Hematopoietic multipotent progenitor cell treated with erythropoietin and hydrocortisone succinate and interleukin-3 and kit ligand, for 17 days (in vitro differentiated cells): ENCODE measurements at regions not wholly inside any gene's neighbourhood (a gene's known extent, or its start where the extent isn't known, plus 50 kb on each side); places are given as distances from the start of the nearest gene placed in this dataset.

Source experiments
- DNase-seq: peaks from one replicate; pipeline ENCODE4 v3.0.0-alpha.2; 2015; ENCODE audit warnings: low spot score

GRCh38 chr5:126334760-126335159 is 88.4 kb upstream of the GRAMD2B start:
- DNase-seq: no peak

DNA sequence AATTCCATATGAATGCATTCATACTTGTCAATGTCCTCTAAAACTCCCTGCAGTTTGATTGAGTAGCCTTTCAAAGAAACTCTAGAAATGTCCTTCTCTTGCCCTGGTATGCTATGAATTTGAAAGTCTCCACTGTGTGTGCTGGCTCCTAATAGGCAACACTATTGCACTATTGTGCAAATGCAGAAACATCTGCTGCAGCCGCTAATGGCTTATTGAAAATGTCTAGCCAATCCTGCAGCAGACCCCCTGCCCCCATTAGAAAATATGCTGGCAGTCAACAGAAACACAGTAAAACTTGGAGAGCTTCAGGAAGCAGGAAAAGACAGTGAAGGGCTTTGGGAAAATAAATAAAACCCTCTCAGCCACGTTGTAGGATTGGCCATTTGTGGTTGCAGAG is 87.3 kb upstream of the GRAMD2B start:
- DNase-seq: no peak

GRCh38 chr5:126338635-126339034 is 84.6 kb upstream of the GRAMD2B start:
- DNase-seq: no peak

GRCh38 chr5:126339215-126339805 is 83.9 kb upstream of the GRAMD2B start:
- DNase-seq: peak; percentile 73

DNA sequence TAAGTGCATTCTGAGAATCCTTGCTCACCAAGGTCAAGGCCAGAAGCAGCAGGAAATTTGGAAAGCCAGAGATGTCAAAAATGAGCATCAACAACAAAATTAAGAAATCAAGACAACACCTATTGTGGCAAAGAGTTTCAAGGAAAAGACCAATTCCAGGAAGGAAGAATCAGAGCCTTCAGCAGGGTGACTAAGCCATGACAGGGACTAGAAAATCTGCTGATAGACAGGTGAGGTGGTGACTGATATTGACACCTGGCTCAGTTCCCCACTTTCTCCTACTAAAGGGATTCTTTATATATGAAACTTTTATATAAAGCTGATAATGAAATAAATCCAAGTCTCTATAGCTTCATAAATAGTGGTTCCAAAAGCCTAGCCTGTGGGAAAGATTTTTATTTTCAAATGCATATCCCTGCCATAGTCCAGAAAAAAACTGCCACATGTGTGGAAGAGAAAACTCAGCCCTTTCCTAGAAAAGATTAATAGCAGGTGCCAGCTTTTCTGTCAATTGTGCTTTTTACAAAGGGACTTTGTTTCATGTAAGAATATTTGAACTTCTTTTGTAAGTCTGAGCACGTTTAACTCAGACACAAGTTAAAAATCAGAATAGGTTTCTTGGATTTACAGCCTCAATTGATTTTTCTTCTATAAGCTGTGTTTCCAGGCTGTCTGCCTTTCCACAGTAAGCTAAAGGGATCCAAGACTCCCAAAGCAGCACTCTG is 81.1 kb upstream of the GRAMD2B start:
- DNase-seq: no peak

DNA sequence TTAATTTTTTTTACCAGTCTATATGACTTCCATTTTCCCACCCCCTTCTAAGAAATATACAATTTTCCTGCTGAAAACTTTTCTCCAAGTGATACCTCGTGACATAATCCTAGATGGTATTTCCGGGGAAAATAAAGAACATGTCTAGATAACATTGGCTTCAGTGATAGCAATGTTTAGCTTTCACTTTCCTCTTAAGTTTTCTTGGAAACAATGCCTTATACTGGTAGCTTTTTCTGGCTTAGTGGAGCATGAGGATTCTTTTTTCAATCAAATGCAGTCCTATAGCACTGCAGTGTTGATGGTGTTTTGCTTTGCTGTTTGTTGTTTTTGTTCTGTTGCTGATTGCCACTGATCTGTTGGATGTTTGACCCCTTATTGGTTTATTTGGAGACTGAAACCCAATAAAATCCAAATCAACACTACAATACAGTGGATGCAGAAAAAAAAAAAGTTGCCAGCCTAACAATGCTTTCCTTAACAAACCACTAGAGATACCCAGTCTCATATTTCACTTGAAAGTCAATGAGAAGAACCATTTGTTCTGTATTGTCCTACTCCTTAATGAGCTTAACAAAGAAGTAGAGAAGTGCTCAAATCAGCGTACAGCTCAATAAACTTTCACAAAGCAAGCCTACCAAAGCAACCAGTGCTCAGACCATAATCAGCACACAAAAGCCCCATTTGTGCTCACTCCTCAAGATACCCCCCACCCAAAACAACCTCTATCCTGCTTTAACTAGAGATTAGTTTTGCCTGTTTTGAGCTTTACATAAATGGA is 74.2 kb upstream of the GRAMD2B start:
- DNase-seq: no peak

- DNase-seq: no peak
These were observed 72.1 kb upstream of the GRAMD2B start for GRCh38 chr5:126351153-126351552.

DNA sequence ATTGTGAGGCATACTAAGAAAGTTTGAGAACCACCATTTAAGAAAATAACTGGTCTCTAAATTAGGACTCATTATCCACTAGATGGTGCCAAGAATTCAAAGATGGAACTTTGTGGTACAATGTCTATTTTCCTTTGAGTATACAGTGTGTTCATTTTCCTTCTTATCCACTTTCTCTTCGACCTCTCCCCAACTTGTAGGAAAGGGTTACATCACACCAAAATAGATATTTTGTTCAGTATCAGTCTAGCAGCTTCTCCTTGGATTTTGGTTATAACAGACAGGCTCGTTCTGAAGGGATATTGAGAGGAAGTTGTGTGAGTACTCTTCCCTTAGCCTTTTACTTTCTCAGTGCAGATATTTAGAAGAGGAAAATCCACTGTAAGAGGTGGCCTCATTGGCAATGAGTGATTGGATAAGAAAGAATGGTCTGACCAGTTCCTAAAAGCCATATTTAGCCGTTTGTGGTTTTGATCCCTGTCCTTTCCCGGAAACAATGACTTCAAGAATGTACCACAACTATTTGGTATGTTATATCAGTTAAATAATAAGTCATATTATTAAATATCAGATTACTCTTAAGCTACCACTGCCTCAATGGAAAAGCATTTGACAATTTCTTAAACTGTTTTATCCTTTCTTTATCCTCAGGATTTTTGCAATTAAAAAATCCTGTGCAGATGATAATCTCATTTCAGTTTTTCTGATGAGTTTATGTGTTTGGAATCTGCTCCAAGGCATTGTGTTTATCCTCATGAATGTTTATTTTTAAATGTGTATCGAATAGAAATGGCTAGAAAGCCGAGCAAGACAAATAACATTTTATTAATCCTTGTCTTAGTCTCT is 69.0 kb upstream of the GRAMD2B start:
- DNase-seq: peak; percentile 13

DNA sequence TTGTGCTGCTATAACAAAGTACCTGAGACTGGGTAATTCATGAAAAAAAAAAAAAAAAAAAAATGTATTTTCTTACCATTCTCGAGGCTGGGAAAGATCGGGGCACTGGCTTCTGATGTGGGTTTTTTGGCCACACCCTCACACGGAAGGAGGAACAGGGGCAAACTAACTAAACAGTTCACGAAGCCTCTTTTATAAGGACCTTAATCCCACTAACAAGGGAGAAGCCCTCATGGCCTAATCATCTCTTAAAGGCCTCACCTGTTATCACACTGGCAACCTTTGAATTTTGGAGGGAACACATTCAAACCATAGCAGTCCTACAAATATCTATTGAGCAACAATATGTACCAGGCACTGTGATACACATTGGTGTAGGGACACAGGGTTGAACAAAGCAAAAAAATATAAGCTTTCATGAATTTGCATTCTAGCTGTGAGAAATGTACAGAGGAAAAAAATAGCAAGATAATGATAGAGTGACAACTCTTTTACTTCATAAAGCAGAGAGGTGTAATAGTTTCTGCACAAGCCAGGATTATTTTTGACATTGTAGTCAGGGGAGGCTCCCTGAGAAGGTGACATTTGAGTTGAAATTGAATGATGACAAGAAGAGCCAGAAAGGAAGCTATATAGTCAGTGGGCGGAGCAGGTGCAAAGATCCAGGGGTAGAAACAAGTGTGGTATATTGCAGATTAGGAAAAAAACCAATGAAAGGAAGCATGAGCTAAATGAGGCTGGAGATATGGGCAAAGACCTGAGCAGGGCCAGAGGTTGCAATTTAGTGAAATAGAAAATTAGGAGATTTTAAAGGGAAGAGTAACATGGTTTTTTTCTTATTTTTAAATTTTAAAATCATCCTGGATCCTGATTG is 68.1 kb upstream of the GRAMD2B start:
- DNase-seq: no peak

DNA sequence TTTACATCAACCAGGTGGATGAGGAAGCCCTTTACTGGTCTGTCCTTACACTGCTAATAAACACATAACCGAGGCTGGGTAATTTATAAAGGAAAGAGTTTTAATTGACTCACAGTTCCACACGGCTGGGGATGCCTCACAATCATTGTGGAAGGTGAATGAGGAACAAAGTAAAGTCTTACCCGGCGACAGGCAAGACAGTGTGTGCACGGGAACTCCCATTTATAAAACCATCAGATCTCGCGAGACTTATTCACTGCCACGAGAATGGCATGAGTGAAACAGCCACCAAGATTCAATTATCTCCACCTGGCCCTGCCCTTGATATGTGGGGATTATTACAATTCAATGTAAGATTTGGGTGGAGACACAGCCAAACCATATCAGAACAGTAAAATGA is 67.3 kb upstream of the GRAMD2B start:
- no peak for DNase-seq

DNA sequence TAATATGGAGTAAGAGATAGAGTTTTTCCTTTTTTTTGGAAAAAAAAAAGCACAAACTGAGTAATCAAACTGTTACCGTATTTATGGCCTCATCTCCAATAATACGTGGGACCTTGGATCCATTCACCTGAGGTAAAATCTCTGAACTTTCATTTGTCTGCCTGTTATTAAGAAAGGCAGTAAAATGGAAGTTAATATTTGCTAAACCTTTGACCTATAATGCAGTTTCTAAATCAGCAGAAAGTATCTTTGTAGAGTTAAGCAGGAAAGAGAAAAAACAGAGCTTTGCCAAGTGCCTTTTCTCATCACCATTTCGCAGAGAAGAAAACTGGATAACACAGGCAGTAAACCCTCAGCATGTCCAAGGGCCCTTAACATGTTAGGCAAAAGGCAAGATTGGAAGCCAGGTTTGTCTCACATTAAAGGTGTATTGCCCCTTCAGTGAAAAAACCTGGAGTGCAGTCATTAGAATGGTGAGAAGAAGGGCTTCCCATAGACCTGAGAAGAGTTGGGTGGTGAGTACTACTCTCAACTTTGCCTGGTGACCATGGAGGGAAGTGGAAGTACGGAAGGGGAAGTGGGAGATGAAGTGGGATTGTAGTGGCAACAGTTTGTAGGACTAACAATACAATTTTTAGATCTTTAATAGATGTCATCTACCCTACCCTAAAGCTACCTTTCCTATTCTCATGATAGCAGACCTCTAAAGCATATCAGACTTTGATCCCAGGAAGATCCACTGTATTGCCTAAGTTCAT is 65.4 kb upstream of the GRAMD2B start:
- no peak for DNase-seq

GRCh38 chr5:126358525-126358924 is 64.7 kb upstream of the GRAMD2B start:
- no peak for DNase-seq

- no peak for DNase-seq
These were observed 63.3 kb upstream of the GRAMD2B start for GRCh38 chr5:126359884-126360283.

GRCh38 chr5:126360467-126360866 is 62.7 kb upstream of the GRAMD2B start:
- no peak for DNase-seq

DNA sequence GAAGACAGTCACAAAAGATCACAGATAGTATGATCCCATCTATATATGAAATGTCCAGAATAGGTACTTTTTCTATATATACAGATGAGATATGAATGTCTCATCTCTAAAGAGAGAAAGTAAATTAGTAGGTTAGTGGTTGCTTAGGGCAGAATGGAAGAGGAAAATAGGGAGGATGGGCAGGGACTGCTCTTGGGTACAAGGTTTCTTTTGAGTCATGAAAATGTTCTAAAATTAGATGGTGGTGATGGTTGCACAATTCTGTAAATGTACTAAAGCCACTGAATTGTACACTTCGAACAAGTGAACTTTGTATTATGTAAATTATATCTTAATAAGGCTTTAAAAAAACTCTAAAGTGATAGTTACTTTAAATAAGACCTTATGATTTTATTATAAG is 59.6 kb upstream of the GRAMD2B start:
- no peak for DNase-seq

DNA sequence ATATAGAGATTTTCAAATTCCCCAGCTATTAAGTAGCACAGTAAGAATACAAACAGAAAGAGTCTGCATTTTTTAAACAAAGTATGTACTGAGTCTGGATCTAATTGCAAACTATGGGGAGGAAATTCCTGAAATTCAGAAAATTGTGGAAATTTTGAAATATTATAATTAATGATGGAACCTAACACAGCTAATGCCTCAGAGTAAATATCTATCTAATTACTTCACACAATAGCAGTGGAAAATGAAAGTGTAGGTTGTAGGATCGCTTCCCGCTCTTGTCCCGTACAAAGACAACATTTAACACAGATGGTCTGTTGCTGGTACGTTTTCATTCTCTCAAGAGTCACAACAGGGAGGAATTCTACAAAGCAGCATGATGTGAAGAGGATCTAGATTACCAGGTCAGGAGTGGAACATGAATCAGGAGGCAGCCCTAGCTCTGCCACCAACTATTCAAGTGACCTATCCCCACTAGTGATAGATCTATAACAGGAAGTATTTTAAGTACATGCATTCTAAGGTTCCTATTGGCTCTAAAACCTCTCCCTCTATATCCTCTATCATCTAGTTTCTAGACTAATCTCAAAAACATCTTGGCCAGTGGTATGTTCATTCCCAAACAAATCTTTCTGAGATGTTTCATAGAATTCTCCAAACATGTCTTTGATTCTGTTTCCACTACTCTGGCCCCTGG is 58.9 kb upstream of the GRAMD2B start:
- DNase-seq: no peak

DNA sequence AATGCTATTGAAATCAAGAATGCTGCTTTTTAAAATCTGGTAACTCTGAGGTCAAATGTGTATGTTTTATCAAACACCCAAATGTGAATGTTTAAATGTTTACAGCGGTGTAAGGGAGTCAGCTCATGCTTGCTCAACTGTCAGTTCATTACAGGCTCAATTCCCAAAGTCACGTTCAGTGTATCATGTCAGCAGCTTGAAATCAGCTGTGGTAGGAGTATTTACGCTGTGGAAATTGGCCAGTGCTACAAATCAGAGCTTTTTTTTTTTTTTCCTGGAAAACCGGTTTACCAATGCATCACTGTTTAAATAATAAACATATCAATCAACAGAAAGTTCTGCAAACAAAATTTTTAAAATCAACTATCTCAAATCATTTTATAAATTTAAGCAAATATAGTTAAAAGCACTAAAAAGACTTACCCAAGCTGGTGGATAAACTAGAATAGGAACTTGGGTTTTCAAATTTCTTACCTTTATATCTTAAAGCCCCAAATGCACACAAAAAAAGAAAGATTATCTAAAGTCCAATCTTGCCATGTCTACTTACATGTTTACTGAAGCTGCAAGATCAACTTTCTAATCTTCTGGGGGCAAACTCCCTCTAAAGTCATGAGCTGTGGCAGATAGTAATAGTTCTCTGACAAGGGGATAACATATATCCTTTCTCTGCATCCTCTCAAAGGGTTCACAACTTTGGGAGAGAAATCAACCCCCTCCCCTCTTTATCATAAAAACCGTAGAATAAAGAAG is 57.6 kb upstream of the GRAMD2B start:
- DNase-seq: no peak

- no peak for DNase-seq
These were observed 57.0 kb upstream of the GRAMD2B start for GRCh38 chr5:126366199-126366560.

DNA sequence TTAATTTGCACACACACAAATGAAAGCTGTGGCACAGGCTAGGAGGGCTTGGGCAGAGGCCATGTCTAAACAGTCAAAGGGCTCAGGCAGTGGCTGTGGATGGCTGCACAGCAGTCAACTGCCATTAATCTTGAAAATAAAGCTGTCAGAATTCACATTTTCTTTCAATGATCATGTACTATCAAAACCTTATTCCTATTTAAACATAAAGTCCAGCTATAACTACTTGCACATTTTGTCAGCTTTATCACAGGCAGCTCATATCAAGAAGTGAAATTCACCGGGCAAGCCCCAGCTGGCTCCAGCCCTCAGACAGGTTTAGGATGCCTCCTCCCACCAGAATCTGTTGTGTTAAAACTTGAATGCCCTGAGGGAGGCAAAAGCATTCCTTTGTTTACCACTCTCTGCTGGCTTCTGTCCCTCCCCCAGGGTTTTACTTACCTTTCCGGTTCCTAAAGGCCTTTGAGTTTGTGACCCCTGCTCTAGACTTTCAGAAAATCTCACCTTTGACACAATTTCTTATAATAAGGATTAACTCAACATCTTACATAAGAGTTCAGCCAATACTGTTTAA is 54.9 kb upstream of the GRAMD2B start:
- no peak for DNase-seq
